Large intestine (tissue), 3 donors: ENCODE measurements at regions not wholly inside any gene's neighbourhood (a gene's known extent, or its start where the extent isn't known, plus 50 kb on each side); places are given as distances from the start of the nearest gene placed in this dataset.

Experiments
- DNase-seq, 2 donors: peaks; one replicate each; pipeline versions ENCODE4 v3.0.0 to v3.0.0-alpha.2; 2013
- H3K27ac ChIP-seq: one replicate; pipeline ENCODE4 v1.5.1; 2013; ENCODE audit warnings: low read length
- H3K27me3 ChIP-seq: 2 replicates; pipeline ENCODE4 v1.6.1; 2013; ENCODE audit warnings: low read length; ENCODE audit not compliant: control insufficient read depth, insufficient read depth
- H3K36me3 ChIP-seq: 2 replicates; pipeline ENCODE4 v1.6.1; 2013; ENCODE audit warnings: low read length; ENCODE audit not compliant: control insufficient read depth, insufficient read depth
- H3K4me1 ChIP-seq: one replicate; pipeline ENCODE4 v1.6.1; 2013; ENCODE audit warnings: low read length; ENCODE audit not compliant: control insufficient read depth, insufficient read depth
- H3K4me3 ChIP-seq: one replicate; pipeline ENCODE4 v1.5.1; 2013; ENCODE audit warnings: low read length
- H3K9me3 ChIP-seq: one replicate; pipeline ENCODE4 v1.6.1; 2013; ENCODE audit warnings: mild to moderate bottlenecking, low read depth, low read length, moderate library complexity; ENCODE audit not compliant: control insufficient read depth
- whole genome bisulfite sequencing: methylation state at CpG from one replicate; pipeline ENCODE4 v1.1.5; 2013; ENCODE audit warnings: low lambda C conversion rate; ENCODE audit not compliant: insufficient coverage; 5-methylcytosine and 5-hydroxymethylcytosine counted together

GRCh38 chrX:74251006-74251930 lies 52.7 kb upstream of the ZCCHC13 start:
- no CpG with 5 or more reads among the region's 2 CpGs for WGBS
- Histone ChIP-seq H3K36me3 (peaks cover 9% of the 10 kb centered on the region), H3K4me3 (no peak overlapping the region), H3K27me3 (no peaks in the 10 kb centered on the region), H3K9me3 (no peaks in the 10 kb centered on the region), H3K27ac (peak overlapping the region; percentile 85), H3K4me1 (peaks cover 22% of the 10 kb centered on the region)
- peak; percentile 60 to 83 for DNase-seq

GRCh38 chrX:74250574-74250973 lies 53.4 kb upstream of the ZCCHC13 start:
- DNase-seq, result no peak
- Histone ChIP-seq H3K27me3 (no peaks in the 10 kb centered on the region), H3K4me3 (no peak overlapping the region), H3K36me3 (peaks cover 4% of the 10 kb centered on the region), H3K9me3 (no peaks in the 10 kb centered on the region), H3K27ac (peak overlapping the region; percentile 85), H3K4me1 (peaks cover 22% of the 10 kb centered on the region)
- no CpG with 5 or more reads among the region's 2 CpGs for WGBS

GRCh38 chrX:74249963-74250362 lies 54.0 kb upstream of the ZCCHC13 start:
- peak; percentile 26 to 73 for DNase-seq
- Histone ChIP-seq H3K4me1 (peaks cover 22% of the 10 kb centered on the region), H3K27me3 (no peaks in the 10 kb centered on the region), H3K4me3 (no peak overlapping the region), H3K27ac (peak overlapping the region; percentile 85), H3K9me3 (no peaks in the 10 kb centered on the region), H3K36me3 (peaks cover 1% of the 10 kb centered on the region)
- WGBS, result no CpG with 5 or more reads among the region's 11 CpGs

GRCh38 chrX:74248889-74249288 lies 55.1 kb upstream of the ZCCHC13 start:
- no peaks in the 10 kb centered on the region for H3K27me3 ChIP-seq
- peak overlapping the region; percentile 85 for H3K27ac ChIP-seq
- no peaks in the 10 kb centered on the region for H3K36me3 ChIP-seq
- no peaks in the 10 kb centered on the region for H3K9me3 ChIP-seq
- H3K4me3 ChIP-seq, result no peak overlapping the region
- DNase-seq, result peak; percentile 13 to 57
- WGBS, result no CpG with 5 or more reads among the region's 4 CpGs
- peaks cover 22% of the 10 kb centered on the region for H3K4me1 ChIP-seq

- Histone ChIP-seq H3K9me3 (no peaks in the 10 kb centered on the region), H3K27ac (no peak overlapping the region), H3K4me1 (peaks cover 25% of the 10 kb centered on the region), H3K4me3 (no peak overlapping the region), H3K36me3 (no peaks in the 10 kb centered on the region), H3K27me3 (no peaks in the 10 kb centered on the region)
- no peak for DNase-seq
These were observed 57.5 kb upstream of the ZCCHC13 start for GRCh38 chrX:74246524-74246923.

- H3K27ac ChIP-seq, result peak overlapping the region; percentile 77
- no peak overlapping the region for H3K4me3 ChIP-seq
- no peaks in the 10 kb centered on the region for H3K9me3 ChIP-seq
- DNase-seq, result peak in 1 of 2 donors; percentile 3
- peaks cover 11% of the 10 kb centered on the region for H3K4me1 ChIP-seq
- peaks cover 7% of the 10 kb centered on the region for H3K36me3 ChIP-seq
- no peaks in the 10 kb centered on the region for H3K27me3 ChIP-seq
- WGBS, result no CpG with 5 or more reads among the region's 8 CpGs
These were observed 61.4 kb upstream of the ZCCHC13 start for GRCh38 chrX:74242484-74243138.

GRCh38 chrX:74242050-74242449 lies 61.9 kb upstream of the ZCCHC13 start:
- Histone ChIP-seq H3K9me3 (no peaks in the 10 kb centered on the region), H3K36me3 (peaks cover 7% of the 10 kb centered on the region), H3K27me3 (no peaks in the 10 kb centered on the region), H3K4me1 (peaks cover 11% of the 10 kb centered on the region), H3K4me3 (no peak overlapping the region), H3K27ac (peak overlapping the region; percentile 77)
- DNase-seq, result peak; percentile 51 to 74

GRCh38 chrX:74238771-74239170 lies 65.2 kb upstream of the ZCCHC13 start:
- no peak for DNase-seq
- H3K4me3 ChIP-seq, result no peak overlapping the region
- no CpG with 5 or more reads among the region's 1 CpG for WGBS
- H3K27ac ChIP-seq, result no peak overlapping the region
- H3K36me3 ChIP-seq, result peaks cover 7% of the 10 kb centered on the region
- H3K4me1 ChIP-seq, result peaks cover 11% of the 10 kb centered on the region
- H3K27me3 ChIP-seq, result no peaks in the 10 kb centered on the region
- H3K9me3 ChIP-seq, result no peaks in the 10 kb centered on the region

- peaks cover 2% of the 10 kb centered on the region for H3K36me3 ChIP-seq
- no CpG with 5 or more reads among the region's 2 CpGs for WGBS
- H3K4me3 ChIP-seq, result no peak overlapping the region
- DNase-seq, result no peak
- H3K4me1 ChIP-seq, result no peaks in the 10 kb centered on the region
- H3K27me3 ChIP-seq, result no peaks in the 10 kb centered on the region
- H3K9me3 ChIP-seq, result no peaks in the 10 kb centered on the region
- no peak overlapping the region for H3K27ac ChIP-seq
These were observed 69.2 kb upstream of the ZCCHC13 start for GRCh38 chrX:74234818-74235217.

- Histone ChIP-seq H3K9me3 (no peaks in the 10 kb centered on the region), H3K4me3 (no peak overlapping the region), H3K4me1 (no peaks in the 10 kb centered on the region), H3K36me3 (no peaks in the 10 kb centered on the region), H3K27me3 (no peaks in the 10 kb centered on the region), H3K27ac (no peak overlapping the region)
- DNase-seq, result no peak
- no CpG with 5 or more reads among the region's 3 CpGs for WGBS
These were observed 71.1 kb upstream of the ZCCHC13 start for GRCh38 chrX:74232859-74233258.
